SK-N-MC (cell line): ENCODE measurements at regions not wholly inside any gene's neighbourhood (a gene's known extent, or its start where the extent isn't known, plus 50 kb on each side); places are given as distances from the start of the nearest gene placed in this dataset.

Experiments used
- DNase-seq: peaks from one replicate; pipeline ENCODE4 v3.0.0-alpha.2; 2011; ENCODE audit warnings: low read depth, low spot score
- H3K27ac ChIP-seq: fragments of 200-600 bp; sonication (generic); 2 replicates; pipeline ENCODE4 v1.5.1; 2016; ENCODE audit warnings: mixed run types
- H3K36me3 ChIP-seq: fragments of 200-600 bp; sonication (generic); 2 replicates; pipeline ENCODE4 v1.6.1; 2017; ENCODE audit warnings: antibody characterized with exemption, low read length, mixed read lengths; ENCODE audit not compliant: insufficient read depth
- H3K4me3 ChIP-seq: fragments of 200-600 bp; sonication (generic); 2 replicates; pipeline ENCODE4 v1.5.1; 2016
- H3K9ac ChIP-seq: fragments of 200-600 bp; sonication (generic); 2 replicates; pipeline ENCODE4 v1.8.0; 2017; ENCODE audit warnings: mixed run types, mixed read lengths; ENCODE audit not compliant: insufficient read length
- H3K9me3 ChIP-seq: fragments of 200-600 bp; sonication (generic); 2 replicates; pipeline ENCODE4 v1.6.1; 2017; ENCODE audit warnings: low read depth, mild to moderate bottlenecking, antibody characterized with exemption, low read length, moderate library complexity, mixed read lengths
- EZH2 ChIP-seq: fragments of 200-600 bp; sonication (generic); IDR thresholded peaks from one replicate; pipeline ENCODE4 v1.6.1; 2017; ENCODE audit warnings: antibody characterized with exemption
- FOXP2 ChIP-seq: optimal IDR thresholded peaks from 2 replicates; pipeline ENCODE3; 2011; ENCODE audit warnings: mild to moderate bottlenecking, moderate library complexity; ENCODE audit not compliant: insufficient read depth; ENCODE audit errors: extremely low read length, control extremely low read depth
- POLR2AphosphoS5 ChIP-seq: IDR thresholded peaks from 2 replicates; pipeline ENCODE4 v1.6.1; 2012; ENCODE audit warnings: mild to moderate bottlenecking, low read depth, low read length, borderline replicate concordance

- no peak for DNase-seq
- no peak overlapping the region for H3K9ac ChIP-seq
- H3K27ac ChIP-seq, result no peak overlapping the region
- H3K4me3 ChIP-seq, result no peak overlapping the region
- no peaks in the 10 kb centered on the region for H3K9me3 ChIP-seq
- TF ChIP-seq FOXP2 (no peak), POLR2AphosphoS5 (no peak), EZH2 (no peak)
- H3K36me3 ChIP-seq, result no peaks in the 10 kb centered on the region
Observed at GRCh38 chr10:58994226-58995057, 182.0 kb upstream of the PHYHIPL start.

- no peak overlapping the region for H3K27ac ChIP-seq
- no peaks in the 10 kb centered on the region for H3K9me3 ChIP-seq
- TF ChIP-seq EZH2 (no peak), POLR2AphosphoS5 (no peak), FOXP2 (no peak)
- no peak for DNase-seq
- no peaks in the 10 kb centered on the region for H3K36me3 ChIP-seq
- no peak overlapping the region for H3K9ac ChIP-seq
- H3K4me3 ChIP-seq, result no peak overlapping the region
Observed at GRCh38 chr10:58995058-58995596, 181.3 kb upstream of the PHYHIPL start.

GRCh38 chr10:58996063-58996462, 180.4 kb upstream of the PHYHIPL start:
- Histone ChIP-seq H3K36me3 (no peaks in the 10 kb centered on the region), H3K27ac (no peak overlapping the region), H3K9me3 (no peaks in the 10 kb centered on the region), H3K4me3 (no peak overlapping the region), H3K9ac (no peak overlapping the region)
- no peak for DNase-seq
- TF ChIP-seq EZH2, result no peak
- no peak for TF ChIP-seq FOXP2
- TF ChIP-seq POLR2AphosphoS5, result no peak

- no peak for TF ChIP-seq FOXP2
- TF ChIP-seq POLR2AphosphoS5, result no peak
- no peak for TF ChIP-seq EZH2
- no peak overlapping the region for H3K27ac ChIP-seq
- H3K36me3 ChIP-seq, result no peaks in the 10 kb centered on the region
- no peak overlapping the region for H3K9ac ChIP-seq
- H3K9me3 ChIP-seq, result no peaks in the 10 kb centered on the region
- H3K4me3 ChIP-seq, result no peak overlapping the region
- no peak for DNase-seq
Observed at GRCh38 chr10:58996866-58997265, 179.6 kb upstream of the PHYHIPL start.

GRCh38 chr10:58998924-58999713, 177.3 kb upstream of the PHYHIPL start:
- H3K9ac ChIP-seq, result no peak overlapping the region
- H3K9me3 ChIP-seq, result no peaks in the 10 kb centered on the region
- TF ChIP-seq EZH2 (no peak), FOXP2 (no peak), POLR2AphosphoS5 (no peak)
- no peak for DNase-seq
- no peak overlapping the region for H3K27ac ChIP-seq
- H3K4me3 ChIP-seq, result no peak overlapping the region
- H3K36me3 ChIP-seq, result no peaks in the 10 kb centered on the region

GRCh38 chr10:59000162-59000825, 176.1 kb upstream of the PHYHIPL start:
- TF ChIP-seq FOXP2 (no peak), EZH2 (no peak), POLR2AphosphoS5 (no peak)
- no peak overlapping the region for H3K4me3 ChIP-seq
- DNase-seq, result no peak

GRCh38 chr10:59002011-59002410, 174.4 kb upstream of the PHYHIPL start:
- H3K36me3 ChIP-seq, result no peaks in the 10 kb centered on the region
- H3K9ac ChIP-seq, result no peak overlapping the region
- no peak overlapping the region for H3K27ac ChIP-seq
- H3K9me3 ChIP-seq, result no peaks in the 10 kb centered on the region
- TF ChIP-seq EZH2 (no peak), FOXP2 (no peak), POLR2AphosphoS5 (no peak)
- no peak for DNase-seq
- no peak overlapping the region for H3K4me3 ChIP-seq

More at GRCh38 chr10:59000162-59000825, 176.1 kb upstream of the PHYHIPL start:
- H3K9ac ChIP-seq, result no peak overlapping the region
- H3K9me3 ChIP-seq, result no peaks in the 10 kb centered on the region
- H3K36me3 ChIP-seq, result no peaks in the 10 kb centered on the region
- no peak overlapping the region for H3K27ac ChIP-seq

- TF ChIP-seq FOXP2 (no peak), POLR2AphosphoS5 (no peak)
- Histone ChIP-seq H3K9me3 (no peaks in the 10 kb centered on the region), H3K9ac (no peak overlapping the region), H3K36me3 (no peaks in the 10 kb centered on the region), H3K27ac (no peak overlapping the region), H3K4me3 (no peak overlapping the region)
- DNase-seq, result no peak
Observed at GRCh38 chr10:59003203-59003602, 173.2 kb upstream of the PHYHIPL start.
